GM23248 (cell line): ENCODE measurements at regions not wholly inside any gene's neighbourhood (a gene's known extent, or its start where the extent isn't known, plus 50 kb on each side); places are given as distances from the start of the nearest gene placed in this dataset.

Experiments
- EZH2 ChIP-seq: fragments of 200-600 bp; sonication (generic); IDR thresholded peaks from 2 replicates; pipeline ENCODE4 v1.6.1; 2018; ENCODE audit warnings: antibody characterized with exemption, mild to moderate bottlenecking; ENCODE audit not compliant: insufficient read depth, poor library complexity, severe bottlenecking
- EZH2phosphoT487 ChIP-seq: fragments of 200-600 bp; sonication (generic); IDR thresholded peaks from 2 replicates; pipeline ENCODE4 v1.6.1; 2018; ENCODE audit warnings: antibody characterized with exemption, moderate library complexity, mild to moderate bottlenecking, low read depth; ENCODE audit not compliant: insufficient read depth

- TF ChIP-seq EZH2 (no peak), EZH2phosphoT487 (no peak)
These were observed 658.3 kb upstream of the CPEB2 start for GRCh38 chr4:14343961-14344360.
